HepG2 (cell line): ENCODE measurements at regions not wholly inside any gene's neighbourhood (a gene's known extent, or its start where the extent isn't known, plus 50 kb on each side); places are given as distances from the start of the nearest gene placed in this dataset.

Experiments used
- AGO2 ChIP-seq: fragments of 200-400 bp; formaldehyde crosslinking; optimal IDR thresholded peaks from 2 replicates; pipeline ENCODE3; 2017; ENCODE audit warnings: mild to moderate bottlenecking, low read depth, low read length, moderate library complexity
- GTF2F1 ChIP-seq: fragments of 150-350 bp; IDR thresholded peaks from 2 replicates; pipeline ENCODE4 v1.6.1; 2014; ENCODE audit warnings: low read length
- HDAC6 ChIP-seq: fragments of 200-600 bp; sonication (generic); IDR thresholded peaks from 2 replicates; pipeline ENCODE4 v1.7.0; 2017; ENCODE audit warnings: mild to moderate bottlenecking, antibody characterized with exemption, low read length, low read depth

- TF ChIP-seq GTF2F1 (no peak), HDAC6 (no peak), AGO2 (no peak)
Measured at GRCh38 chr1:10918531-10918930, 93.9 kb upstream of the TARDBP start.
